GM23338 (cell line): ENCODE measurements at regions not wholly inside any gene's neighbourhood (a gene's known extent, or its start where the extent isn't known, plus 50 kb on each side); places are given as distances from the start of the nearest gene placed in this dataset.

Experiments
- CREB1 ChIP-seq: fragments of 250-450 bp; sonication (Bioruptor Pico); IDR thresholded peaks from 2 replicates; pipeline ENCODE4 v1.5.0; 2020; ENCODE audit warnings: low read depth, mild to moderate bottlenecking, moderate library complexity
- EZH2 ChIP-seq: fragments of 200-600 bp; sonication (generic); IDR thresholded peaks from one replicate; pipeline ENCODE4 v1.8.0; 2017; ENCODE audit warnings: antibody characterized with exemption, mild to moderate bottlenecking, low read depth; ENCODE audit not compliant: unreplicated experiment
- EZH2phosphoT487 ChIP-seq: fragments of 200-600 bp; sonication (generic); IDR thresholded peaks from one replicate; pipeline ENCODE4 v1.8.1; 2018; ENCODE audit warnings: antibody characterized with exemption; ENCODE audit not compliant: unreplicated experiment
- JUNB ChIP-seq: IDR thresholded peaks from one replicate; pipeline ENCODE4 v1.6.1; 2016; ENCODE audit warnings: antibody characterized with exemption; ENCODE audit not compliant: unreplicated experiment
- POLR2AphosphoS5 ChIP-seq: IDR thresholded peaks from 2 replicates; pipeline ENCODE4 v1.6.1; 2016; ENCODE audit warnings: antibody characterized with exemption, low read depth
- ZNF114 ChIP-seq: fragments of 250-450 bp; sonication (Bioruptor Pico); IDR thresholded peaks from 2 replicates; pipeline ENCODE4 v1.5.0; 2020; ENCODE audit warnings: mild to moderate bottlenecking, moderate library complexity
- ZNF331 ChIP-seq: fragments of 250-450 bp; sonication (Bioruptor Pico); IDR thresholded peaks from 2 replicates; pipeline ENCODE4 v1.5.0; 2020; ENCODE audit warnings: low read depth, mild to moderate bottlenecking, moderate library complexity
- TF ChIP-seq, protein P1 (sequence below), 2 experiments: fragments of 200-600 bp in 1 of 2; sonication (generic) in 1 of 2; conservative IDR thresholded peaks; 2 replicates each; pipeline versions ENCODE4 v1.5.1 to v1.6.1; 2016 to 2017; ENCODE audit warnings: antibody characterized with exemption in 2 of 2, low read depth in 2 of 2, mild to moderate bottlenecking in 2 of 2, moderate library complexity in 1 of 2
- TF ChIP-seq, protein P2 (sequence below): IDR thresholded peaks from one replicate; pipeline ENCODE4 v1.6.1; 2018; ENCODE audit warnings: antibody characterized with exemption; ENCODE audit not compliant: unreplicated experiment
- TF ChIP-seq, protein P3 (sequence below): IDR thresholded peaks from 2 replicates; pipeline ENCODE4 v1.6.1; 2016; ENCODE audit warnings: antibody characterized with exemption
- TF ChIP-seq, protein P4 (sequence below): fragments of 250-450 bp; sonication (Bioruptor Pico); IDR thresholded peaks from 2 replicates; pipeline ENCODE4 v1.5.0; 2020; ENCODE audit warnings: mild to moderate bottlenecking, moderate library complexity

DNA sequence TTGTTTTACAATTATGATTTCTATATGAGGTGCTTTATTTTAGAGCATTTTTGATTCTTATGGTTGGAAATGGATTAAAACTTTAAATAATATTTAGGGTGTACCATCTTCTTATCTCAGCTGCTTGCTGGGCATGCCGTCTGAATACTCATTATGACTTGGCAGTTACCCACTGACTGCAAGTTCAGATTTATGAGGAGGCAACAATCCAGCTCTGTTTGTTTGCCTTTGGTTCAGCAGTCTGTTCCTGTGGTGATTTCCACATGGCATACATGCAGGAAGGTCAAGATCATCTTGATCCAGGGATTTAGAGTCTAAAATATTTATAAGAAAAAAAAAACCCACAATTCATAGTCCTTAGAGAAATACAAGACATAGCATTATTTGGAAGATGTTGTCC, 1254.5 kb upstream of the NUDT12 start:
- TF ChIP-seq, protein P1, sequence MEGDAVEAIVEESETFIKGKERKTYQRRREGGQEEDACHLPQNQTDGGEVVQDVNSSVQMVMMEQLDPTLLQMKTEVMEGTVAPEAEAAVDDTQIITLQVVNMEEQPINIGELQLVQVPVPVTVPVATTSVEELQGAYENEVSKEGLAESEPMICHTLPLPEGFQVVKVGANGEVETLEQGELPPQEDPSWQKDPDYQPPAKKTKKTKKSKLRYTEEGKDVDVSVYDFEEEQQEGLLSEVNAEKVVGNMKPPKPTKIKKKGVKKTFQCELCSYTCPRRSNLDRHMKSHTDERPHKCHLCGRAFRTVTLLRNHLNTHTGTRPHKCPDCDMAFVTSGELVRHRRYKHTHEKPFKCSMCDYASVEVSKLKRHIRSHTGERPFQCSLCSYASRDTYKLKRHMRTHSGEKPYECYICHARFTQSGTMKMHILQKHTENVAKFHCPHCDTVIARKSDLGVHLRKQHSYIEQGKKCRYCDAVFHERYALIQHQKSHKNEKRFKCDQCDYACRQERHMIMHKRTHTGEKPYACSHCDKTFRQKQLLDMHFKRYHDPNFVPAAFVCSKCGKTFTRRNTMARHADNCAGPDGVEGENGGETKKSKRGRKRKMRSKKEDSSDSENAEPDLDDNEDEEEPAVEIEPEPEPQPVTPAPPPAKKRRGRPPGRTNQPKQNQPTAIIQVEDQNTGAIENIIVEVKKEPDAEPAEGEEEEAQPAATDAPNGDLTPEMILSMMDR (conservative IDR thresholded peaks at IDR 0.05; ENCODE audit: low read depth in 2 of 2) = no peak
- TF ChIP-seq EZH2 (no peak), EZH2phosphoT487 (no peak), POLR2AphosphoS5 (no peak), JUNB (no peak), ZNF331 (CRISPR knock-in tag) (no peak), CREB1 (no peak), ZNF114 (CRISPR knock-in tag) (no peak)
- TF ChIP-seq, protein P2, sequence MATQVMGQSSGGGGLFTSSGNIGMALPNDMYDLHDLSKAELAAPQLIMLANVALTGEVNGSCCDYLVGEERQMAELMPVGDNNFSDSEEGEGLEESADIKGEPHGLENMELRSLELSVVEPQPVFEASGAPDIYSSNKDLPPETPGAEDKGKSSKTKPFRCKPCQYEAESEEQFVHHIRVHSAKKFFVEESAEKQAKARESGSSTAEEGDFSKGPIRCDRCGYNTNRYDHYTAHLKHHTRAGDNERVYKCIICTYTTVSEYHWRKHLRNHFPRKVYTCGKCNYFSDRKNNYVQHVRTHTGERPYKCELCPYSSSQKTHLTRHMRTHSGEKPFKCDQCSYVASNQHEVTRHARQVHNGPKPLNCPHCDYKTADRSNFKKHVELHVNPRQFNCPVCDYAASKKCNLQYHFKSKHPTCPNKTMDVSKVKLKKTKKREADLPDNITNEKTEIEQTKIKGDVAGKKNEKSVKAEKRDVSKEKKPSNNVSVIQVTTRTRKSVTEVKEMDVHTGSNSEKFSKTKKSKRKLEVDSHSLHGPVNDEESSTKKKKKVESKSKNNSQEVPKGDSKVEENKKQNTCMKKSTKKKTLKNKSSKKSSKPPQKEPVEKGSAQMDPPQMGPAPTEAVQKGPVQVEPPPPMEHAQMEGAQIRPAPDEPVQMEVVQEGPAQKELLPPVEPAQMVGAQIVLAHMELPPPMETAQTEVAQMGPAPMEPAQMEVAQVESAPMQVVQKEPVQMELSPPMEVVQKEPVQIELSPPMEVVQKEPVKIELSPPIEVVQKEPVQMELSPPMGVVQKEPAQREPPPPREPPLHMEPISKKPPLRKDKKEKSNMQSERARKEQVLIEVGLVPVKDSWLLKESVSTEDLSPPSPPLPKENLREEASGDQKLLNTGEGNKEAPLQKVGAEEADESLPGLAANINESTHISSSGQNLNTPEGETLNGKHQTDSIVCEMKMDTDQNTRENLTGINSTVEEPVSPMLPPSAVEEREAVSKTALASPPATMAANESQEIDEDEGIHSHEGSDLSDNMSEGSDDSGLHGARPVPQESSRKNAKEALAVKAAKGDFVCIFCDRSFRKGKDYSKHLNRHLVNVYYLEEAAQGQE = no peak
- TF ChIP-seq, protein P3, sequence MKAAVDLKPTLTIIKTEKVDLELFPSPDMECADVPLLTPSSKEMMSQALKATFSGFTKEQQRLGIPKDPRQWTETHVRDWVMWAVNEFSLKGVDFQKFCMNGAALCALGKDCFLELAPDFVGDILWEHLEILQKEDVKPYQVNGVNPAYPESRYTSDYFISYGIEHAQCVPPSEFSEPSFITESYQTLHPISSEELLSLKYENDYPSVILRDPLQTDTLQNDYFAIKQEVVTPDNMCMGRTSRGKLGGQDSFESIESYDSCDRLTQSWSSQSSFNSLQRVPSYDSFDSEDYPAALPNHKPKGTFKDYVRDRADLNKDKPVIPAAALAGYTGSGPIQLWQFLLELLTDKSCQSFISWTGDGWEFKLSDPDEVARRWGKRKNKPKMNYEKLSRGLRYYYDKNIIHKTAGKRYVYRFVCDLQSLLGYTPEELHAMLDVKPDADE = no peak
- TF ChIP-seq, protein P4, sequence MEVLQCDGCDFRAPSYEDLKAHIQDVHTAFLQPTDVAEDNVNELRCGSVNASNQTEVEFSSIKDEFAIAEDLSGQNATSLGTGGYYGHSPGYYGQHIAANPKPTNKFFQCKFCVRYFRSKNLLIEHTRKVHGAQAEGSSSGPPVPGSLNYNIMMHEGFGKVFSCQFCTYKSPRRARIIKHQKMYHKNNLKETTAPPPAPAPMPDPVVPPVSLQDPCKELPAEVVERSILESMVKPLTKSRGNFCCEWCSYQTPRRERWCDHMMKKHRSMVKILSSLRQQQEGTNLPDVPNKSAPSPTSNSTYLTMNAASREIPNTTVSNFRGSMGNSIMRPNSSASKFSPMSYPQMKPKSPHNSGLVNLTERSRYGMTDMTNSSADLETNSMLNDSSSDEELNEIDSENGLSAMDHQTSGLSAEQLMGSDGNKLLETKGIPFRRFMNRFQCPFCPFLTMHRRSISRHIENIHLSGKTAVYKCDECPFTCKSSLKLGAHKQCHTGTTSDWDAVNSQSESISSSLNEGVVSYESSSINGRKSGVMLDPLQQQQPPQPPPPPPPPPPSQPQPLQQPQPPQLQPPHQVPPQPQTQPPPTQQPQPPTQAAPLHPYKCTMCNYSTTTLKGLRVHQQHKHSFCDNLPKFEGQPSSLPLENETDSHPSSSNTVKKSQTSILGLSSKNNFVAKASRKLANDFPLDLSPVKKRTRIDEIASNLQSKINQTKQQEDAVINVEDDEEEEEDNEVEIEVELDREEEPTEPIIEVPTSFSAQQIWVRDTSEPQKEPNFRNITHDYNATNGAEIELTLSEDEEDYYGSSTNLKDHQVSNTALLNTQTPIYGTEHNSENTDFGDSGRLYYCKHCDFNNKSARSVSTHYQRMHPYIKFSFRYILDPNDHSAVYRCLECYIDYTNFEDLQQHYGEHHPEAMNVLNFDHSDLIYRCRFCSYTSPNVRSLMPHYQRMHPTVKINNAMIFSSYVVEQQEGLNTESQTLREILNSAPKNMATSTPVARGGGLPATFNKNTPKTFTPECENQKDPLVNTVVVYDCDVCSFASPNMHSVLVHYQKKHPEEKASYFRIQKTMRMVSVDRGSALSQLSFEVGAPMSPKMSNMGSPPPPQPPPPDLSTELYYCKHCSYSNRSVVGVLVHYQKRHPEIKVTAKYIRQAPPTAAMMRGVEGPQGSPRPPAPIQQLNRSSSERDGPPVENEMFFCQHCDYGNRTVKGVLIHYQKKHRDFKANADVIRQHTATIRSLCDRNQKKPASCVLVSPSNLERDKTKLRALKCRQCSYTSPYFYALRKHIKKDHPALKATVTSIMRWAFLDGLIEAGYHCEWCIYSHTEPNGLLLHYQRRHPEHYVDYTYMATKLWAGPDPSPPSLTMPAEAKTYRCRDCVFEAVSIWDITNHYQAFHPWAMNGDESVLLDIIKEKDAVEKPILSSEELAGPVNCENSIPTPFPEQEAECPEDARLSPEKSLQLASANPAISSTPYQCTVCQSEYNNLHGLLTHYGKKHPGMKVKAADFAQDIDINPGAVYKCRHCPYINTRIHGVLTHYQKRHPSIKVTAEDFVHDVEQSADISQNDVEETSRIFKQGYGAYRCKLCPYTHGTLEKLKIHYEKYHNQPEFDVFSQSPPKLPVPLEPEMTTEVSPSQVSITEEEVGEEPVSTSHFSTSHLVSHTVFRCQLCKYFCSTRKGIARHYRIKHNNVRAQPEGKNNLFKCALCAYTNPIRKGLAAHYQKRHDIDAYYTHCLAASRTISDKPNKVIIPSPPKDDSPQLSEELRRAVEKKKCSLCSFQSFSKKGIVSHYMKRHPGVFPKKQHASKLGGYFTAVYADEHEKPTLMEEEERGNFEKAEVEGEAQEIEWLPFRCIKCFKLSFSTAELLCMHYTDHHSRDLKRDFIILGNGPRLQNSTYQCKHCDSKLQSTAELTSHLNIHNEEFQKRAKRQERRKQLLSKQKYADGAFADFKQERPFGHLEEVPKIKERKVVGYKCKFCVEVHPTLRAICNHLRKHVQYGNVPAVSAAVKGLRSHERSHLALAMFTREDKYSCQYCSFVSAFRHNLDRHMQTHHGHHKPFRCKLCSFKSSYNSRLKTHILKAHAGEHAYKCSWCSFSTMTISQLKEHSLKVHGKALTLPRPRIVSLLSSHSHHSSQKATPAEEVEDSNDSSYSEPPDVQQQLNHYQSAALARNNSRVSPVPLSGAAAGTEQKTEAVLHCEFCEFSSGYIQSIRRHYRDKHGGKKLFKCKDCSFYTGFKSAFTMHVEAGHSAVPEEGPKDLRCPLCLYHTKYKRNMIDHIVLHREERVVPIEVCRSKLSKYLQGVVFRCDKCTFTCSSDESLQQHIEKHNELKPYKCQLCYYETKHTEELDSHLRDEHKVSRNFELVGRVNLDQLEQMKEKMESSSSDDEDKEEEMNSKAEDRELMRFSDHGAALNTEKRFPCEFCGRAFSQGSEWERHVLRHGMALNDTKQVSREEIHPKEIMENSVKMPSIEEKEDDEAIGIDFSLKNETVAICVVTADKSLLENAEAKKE = no peak
